ENCODE measurements at regions not wholly inside any gene's neighbourhood (a gene's known extent, or its start where the extent isn't known, plus 50 kb on each side); places are given as distances from the start of the nearest gene placed in this dataset.
"Not testable (repeated sequence)": the region's sequence is repeated elsewhere in the genome, so short reads cannot be mapped to it uniquely, and the experiment has no call there.

DNA sequence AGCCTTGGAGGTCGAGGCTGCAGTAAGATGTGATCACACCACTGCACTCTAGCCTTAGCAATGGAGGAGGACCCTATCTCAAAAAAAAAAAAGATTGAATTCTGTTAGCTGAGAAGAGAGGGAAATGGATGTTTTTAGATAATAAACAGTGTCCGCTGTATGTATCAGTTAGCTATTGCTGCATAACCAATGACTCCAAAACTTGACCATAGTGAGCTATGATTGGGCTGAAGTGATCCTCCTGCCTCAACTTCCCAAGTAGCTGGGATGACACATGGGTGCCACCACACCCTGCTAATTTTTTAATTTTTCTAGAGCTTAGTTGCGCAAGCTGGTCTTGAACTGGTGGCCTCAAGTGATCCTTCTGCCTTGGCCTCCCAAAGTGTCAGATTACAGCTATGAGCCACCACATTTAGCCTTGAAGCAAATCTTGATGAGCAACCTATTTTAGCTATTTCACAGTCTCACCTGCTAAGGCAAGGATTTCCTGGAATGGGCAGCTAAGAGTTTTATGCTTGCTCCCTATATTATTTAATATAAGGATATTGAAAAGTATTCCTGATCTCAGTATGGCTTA lies 68.3 kb upstream of the ATF7IP2 start:
- no peak for DNase-seq

DNA sequence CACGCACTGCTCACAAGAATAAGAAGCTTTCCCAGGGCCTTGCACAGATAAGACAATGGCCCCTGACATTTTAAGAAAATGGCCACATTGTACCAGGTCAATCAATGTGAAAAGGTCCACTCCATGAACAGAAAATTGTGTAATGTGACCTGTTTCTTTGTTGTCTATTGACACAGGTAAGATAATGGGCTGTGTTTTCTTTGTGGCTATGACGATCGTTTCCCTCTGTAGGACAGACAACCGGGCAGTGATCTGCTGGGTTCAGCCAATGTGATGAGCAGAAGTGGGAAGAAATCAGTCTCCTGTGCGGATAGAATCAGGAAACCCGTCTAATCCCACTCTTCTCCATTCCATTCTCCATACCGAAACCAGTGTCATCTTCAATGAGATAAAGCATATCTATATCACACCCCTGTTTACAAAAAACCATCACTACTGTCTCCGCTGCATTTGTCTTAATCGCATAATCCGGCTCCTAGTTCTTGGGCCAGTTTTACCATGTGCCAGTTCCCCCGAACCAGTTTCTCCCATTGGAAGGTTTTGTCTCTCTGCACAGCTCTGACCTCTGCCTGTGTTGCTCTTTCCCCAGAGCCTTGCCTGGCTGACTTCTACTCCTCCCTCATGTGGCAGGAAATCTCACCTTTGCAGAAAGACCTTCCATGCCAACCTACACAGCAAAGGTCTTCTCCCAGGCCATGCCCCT lies 66.9 kb upstream of the ATF7IP2 start:
- no peak for DNase-seq

DNA sequence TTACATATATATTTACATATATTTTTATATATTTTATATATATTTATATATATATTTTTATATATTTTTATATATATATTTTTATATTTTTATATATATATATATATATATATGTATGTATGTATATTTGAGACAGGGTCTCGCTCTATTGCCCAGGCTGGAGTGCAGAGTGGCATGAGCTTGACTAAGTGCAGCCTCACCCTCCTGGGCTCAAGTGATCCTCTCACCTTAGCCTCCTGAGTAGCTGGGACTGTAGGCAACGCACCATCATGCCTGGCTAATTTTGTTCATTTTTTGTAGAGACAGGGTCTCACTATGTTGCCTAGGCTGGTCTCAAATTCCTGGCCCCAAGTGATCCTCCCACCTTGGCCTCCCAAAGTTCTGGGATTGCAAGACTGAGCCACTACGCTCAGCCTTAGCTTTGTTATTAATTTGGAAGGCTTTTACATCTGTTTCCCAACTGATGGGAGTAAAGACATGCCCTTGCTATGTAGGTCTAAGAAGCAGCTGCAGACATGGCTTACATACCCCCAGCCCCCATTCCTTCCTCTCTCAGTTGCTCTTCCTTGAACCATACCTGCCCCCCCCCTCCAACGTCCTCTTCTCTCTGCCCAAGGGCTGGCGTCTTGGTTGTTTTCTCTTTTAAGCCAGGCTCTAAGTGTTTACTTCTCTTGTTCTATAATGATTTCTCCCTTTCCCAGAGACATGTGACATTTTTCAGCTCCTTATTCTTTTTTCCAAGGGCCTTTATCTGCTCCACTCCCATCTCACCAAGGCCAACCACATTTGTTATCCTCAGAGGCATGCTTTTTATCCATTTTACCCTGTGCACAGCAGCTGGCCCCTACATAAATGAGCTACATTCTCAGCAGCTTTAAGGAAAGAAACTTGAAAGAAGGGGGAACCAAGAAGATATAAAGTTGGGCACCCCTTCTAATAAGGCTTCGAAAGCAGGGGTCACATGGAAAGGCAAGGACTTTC lies 64.2 kb upstream of the ATF7IP2 start:
- DNase-seq: no peak

DNA sequence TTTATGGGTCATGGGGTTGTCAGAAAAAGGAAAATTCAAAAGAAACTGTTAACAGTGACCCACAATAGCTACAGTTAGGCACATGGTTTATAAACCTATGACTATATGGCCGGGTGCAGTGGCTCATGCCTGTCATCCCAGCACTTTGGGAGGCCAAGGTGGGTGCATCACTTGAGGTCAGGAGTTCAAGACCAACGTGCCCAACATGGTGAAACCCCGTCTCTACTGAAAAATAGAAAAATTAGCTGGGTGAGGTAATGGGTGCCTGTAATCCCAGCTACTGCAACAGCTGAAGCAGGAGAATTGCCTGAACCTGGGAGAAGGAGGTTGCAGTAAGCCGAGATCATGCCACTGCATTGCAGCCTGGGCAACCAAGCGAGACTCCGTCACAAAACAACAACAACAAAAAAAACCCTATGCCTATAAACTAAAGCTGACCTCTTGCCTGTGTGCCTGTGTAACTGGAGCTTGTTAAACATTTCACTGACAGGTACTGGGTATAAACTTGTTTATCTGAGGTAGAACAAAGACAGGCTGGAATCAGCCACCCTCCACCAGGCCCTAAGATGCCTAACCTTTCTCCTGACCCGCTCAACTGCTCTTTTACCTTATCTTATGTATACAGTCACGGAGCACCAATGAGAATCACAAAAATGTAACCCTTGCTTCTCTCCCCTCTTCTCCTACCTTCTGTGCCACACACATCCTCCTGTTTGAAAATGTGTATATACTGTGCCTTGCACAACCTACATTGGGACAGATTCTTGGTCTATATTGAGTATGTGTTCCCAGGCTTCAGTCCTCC lies 62.9 kb upstream of the ATF7IP2 start:
- DNase-seq: no peak

DNA sequence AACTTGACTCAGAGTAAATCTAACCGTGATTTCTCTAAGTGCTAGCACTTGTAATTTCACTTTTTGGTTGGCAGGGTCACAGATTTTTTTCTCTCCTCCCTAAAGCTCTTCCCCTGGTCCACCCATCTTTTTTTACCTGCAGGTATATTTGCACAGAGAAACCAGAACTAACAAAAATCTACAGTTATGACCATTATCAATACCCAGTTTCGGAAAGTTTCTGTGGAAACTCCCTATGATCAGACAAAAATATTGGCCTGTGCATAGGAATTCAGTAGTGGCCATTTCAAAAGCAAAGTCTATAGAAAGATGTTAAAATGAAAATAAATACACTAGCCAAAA lies 62.4 kb upstream of the ATF7IP2 start:
- DNase-seq: no peak

DNA sequence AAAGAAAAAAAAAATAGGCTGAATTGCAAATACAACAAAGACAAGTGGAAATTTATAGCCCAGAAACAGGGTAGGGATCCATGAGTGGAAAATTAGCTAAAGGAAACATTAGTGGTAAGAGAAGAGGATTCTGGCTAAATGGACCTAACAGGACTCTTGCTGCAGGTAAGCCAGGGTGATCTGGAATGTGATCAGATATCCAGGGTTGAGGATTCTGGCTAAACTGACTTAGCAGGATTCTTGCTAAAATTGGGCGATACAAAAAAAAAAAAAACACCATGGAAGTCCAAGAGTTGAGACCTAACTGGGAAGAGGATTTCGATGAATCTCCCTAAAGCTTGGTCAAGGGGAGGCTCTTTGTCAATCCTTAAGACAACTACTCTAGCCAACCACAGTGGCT lies 61.7 kb upstream of the ATF7IP2 start:
- DNase-seq: no peak

DNA sequence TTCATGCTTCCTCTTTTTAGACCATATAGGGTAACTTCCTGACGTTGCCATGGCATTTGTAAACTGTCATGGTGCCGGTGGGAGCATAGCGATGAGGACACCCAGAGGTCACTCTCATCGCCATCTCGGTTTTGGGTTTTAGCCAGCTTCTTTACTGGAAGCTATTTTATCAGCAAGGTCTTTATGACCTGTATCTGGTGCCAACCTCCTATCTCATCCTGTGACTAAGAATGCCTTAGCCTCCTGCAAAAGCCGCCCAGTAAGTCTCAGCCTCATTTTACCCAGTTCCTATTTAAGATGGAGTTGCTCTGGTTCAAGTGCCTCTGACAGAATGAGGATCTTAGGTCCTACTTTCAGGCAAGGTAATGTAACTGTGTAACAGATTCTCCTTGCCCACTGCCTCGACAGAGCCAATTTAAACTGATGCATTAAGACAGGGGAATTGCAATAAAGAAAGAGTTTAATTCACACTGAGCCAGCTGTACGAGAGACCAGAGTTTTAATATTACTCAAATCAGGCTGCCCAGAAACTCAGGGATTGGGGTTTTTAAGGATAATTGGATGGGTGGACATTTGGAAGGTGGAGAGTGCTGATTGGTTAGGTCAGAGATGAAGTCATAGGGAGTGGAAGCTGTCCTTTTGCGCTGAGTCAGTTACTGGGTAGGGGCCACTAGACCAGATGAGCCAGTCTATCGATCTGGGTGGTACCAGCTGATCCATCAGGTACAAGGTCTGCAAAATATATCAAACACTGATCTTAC lies 59.9 kb upstream of the ATF7IP2 start:
- DNase-seq: no peak

DNA sequence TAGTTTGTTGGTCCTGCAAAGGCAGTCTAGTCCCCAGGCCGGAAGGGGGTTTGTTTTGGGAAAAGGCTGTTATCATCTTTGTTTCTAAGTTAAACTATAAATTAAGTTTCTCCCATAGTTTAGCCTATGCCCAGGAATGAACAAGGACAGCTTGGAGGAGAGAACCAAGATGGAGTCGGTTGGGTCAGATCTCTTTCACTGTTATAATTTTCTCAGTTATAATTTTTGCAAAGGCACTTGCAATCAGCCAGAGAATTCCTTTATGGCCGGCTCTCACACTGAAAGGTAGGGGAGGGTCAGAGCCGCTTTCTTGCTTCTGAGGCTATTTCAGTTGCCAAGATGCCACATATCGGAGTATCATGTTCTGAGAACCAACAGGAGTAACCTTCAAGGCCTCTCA lies 59.2 kb upstream of the ATF7IP2 start:
- no peak for DNase-seq

DNA sequence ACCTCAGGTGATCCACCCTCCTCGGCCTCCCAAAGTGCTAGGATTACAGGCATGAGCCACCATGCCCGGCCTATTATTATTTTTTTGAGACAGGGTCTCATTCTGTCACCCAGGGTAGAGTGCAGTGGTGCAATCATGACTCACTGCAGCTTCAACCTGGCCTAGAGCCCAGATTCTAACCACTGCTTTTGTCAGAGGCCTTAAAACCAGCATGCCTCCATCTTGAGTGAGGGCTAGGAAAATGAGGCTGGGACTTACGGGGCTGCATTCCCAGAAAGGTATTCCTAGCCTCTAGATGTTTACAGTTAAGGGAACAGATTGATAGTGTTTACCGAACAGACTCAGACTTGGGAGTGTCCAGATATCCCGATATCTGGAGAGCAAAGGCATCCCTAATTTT lies 57.6 kb upstream of the ATF7IP2 start:
- not testable (repeated sequence) for DNase-seq

DNA sequence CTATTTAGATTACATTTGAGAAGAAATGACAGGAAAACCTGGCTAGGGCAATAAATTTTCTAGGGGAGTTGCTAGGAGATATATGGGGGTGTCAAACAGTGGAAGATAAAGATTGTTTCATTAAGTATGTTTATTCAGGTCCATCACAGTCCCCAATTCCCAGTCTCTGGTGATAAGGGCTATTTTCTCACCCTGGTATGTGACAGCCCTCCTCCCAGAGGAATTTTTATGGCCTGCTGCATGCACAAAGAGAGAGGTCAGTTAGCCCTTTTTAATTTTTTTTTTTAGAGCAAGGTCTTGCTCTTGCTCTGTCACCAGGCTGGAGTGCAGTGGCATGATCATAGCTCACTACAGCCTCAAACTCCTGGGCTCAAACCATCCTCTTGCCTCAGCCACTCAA lies 53.6 kb upstream of the ATF7IP2 start:
- DNase-seq: no peak

DNA sequence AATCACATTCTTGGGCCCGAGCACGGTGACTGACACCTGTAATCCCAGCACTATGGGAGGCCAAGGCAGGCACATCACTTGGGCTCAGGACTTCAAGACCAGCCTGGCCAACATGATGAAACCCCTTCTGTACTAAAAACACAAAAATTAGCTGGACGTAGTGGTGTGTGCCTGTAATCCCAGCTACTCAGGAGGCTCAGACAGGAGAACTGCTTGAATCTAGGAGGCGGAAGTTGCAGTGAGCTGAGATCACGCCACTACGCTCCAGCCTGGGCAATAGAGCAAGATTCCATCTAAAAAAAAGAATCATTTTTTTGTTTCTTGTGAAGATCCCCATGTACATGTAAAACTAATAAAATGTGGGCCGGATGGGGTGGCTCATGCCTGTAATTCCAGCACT lies 53.1 kb upstream of the ATF7IP2 start:
- DNase-seq: no peak

DNA sequence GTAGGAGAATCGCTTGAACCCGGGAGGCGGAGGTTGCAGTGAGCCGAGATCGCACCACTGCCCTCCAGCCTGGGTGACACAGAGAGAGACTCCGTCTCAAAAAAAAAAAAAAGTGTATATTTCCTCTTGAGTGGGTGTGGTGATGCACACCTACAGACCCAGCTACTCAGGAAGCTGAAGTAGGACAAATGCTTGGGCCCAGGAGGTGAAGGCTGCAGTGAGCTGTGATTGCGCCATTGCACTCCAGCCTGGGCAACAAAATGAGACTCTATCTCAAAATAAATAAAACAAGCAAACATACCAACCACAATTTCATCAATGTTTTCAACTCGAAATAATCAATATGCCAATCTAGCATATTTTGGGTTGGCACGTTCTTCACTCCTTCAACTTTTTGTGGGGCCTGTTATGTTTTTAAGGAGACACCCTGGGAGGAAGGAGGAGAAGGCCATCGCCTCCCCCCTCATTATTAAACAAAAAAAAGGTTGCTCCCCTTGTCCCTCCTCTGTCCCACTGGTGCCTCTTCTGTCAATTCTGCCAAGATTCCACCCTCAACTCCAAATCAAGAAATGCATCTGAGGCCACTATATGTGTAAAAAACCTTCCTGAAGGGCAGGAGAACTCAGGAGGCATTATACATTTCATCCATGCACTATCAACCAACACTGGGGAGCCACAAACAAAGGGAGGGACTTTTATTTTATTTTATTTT lies 52.4 kb upstream of the ATF7IP2 start:
- DNase-seq: peak; percentile 22

DNA sequence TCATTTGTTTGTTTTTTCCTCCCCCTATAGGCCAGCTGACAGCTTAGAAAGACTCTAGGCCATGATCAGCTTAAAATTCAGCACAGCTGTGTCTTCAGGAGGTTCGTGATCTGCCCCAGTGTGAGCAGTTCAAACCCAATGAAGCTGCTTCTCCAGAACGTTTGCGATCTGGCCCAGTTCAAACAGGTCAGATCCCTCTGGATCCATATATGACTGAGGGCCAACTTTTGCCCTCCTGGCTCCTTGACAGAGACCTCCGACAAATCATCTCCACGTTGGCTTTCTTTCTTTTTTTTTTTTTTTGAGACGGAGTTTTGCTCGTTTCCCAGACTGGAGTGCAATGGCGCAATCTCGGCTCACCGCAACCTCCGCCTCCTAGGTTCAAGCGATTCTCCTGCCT lies 50.2 kb upstream of the ATF7IP2 start:
- no peak for DNase-seq

Data from CD4-positive, alpha-beta T cell treated with Interleukin-15 for 1 hour (primary cell).